ENCODE measurements at regions not wholly inside any gene's neighbourhood (a gene's known extent, or its start where the extent isn't known, plus 50 kb on each side); places are given as distances from the start of the nearest gene placed in this dataset.
A peak's percentile ranks its signal among the peaks of the same experiment; 100 is the strongest.

DNA sequence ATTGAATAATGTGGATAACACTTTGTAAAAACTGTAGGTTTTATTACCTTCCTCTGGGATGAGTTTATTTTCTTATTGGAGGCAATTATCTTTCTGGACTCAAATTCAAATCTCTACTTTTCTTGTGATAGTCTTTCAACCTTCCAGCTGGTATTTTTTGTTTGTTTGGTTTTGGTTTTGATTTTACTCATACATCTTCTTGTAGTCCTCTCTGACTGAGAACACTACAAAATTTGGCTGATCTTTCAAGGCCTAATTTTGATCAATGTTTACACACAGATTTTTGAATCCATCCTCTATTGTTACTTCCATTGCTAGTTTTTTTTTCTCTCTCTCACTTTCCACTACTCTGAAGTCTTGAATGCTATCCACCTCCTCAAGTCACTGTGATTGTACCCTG lies 303.8 kb upstream of the NECTIN3 start:
- DNase-seq (ENCODE audit: extremely low read depth in 1 of 2, low read depth in 1 of 2): no peak

DNA sequence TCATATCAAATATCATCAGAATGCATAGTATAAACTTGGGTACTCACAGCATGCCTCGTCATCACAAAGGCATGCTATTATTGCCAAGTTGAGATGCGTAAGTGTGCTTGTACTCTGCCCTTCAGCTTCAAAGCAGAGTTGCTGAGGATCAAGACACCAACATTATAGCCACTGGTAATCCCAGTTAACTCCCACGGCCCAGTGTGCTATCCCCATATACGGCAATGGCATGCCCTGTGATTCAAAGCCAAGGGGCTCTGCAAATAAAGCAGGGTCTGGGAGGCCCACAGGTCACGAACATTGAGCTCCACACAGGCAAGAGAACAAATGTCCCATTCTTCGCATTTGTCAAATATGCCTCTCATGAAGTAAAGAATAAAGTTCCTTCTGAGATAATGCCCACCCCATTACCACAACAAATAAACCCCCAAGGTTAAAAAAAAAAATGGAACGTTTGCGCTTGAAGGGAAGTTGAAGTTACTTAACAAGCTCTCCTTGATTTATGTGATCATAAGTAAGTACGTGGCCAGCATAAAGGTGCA lies 298.1 kb upstream of the NECTIN3 start:
- DNase-seq (ENCODE audit: extremely low read depth in 1 of 2, low read depth in 1 of 2): no peak

DNA sequence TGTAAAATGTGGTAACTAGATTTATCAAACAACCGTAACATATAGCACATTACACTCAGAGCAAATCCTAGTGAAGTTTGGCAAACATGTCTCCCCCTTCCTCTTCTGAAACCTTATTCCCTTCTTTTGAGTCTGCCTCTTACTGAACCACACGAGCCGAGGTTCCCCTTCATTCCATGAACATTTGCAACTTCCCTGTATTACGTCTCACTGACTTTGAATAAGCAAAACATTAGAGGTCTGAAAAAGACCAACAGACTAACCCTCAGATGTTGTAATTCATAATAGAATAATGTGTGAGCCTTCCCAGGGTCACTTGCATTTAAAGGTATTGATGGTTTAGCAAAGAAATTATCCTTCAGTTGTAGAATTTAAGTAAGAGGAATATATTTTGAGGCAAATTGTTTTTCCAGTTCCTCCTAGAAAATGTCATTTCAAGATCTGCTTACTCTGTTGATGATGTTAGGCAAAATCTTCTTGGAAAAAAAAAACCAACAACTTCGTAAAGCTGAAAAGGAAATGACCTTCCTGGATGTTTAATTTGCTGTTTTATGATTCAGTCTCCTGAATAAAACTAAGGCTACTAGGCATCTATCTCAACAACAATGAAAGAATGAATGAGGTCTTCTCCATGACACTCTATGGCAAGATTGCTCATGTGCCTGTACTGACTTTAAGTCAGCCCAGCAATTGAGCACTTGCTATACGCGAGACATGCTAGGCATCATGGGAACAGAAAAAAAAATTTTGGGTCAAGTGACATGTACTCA lies 296.9 kb upstream of the NECTIN3 start:
- DNase-seq (ENCODE audit: extremely low read depth in 1 of 2, low read depth in 1 of 2): no peak

DNA sequence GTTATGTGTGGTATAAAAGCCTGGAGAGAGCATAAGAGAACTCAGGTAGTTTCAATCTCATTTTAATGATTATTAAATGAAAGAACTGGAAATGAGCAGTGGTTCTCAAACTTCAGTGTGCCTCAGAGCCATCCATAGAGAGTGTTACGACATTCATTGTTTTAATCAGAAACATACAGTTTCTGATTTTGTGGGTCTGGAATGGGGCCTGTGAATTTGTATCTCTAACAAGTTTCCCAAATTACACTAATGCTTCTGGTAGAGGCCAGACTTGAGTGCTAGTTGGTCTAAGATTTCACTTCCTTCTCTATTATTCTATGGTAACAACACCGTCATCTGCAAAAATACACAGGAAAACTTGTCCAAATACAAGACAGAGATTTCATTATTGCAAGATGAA lies 292.0 kb upstream of the NECTIN3 start:
- no peak for DNase-seq (ENCODE audit: extremely low read depth in 1 of 2, low read depth in 1 of 2)

DNA sequence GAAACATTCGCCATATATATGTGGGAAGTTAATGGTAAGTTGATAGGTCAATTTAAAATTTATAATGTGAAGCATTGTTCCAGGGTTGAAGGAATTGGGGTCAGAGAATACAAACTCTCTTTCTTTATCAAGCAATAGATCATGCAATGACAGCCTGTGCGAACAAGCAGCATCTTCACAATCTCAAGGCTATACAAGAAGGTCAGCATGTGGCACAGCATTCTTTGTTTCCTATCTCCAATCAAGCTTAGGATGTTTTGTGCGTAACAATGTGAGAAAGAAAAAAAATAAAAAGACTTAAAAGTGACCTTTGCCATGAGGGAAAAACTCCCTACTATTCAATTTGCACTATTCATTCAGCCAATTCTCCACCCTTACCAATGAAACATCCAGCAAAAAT lies 288.1 kb upstream of the NECTIN3 start:
- no peak for DNase-seq (ENCODE audit: extremely low read depth in 1 of 2, low read depth in 1 of 2)

DNA sequence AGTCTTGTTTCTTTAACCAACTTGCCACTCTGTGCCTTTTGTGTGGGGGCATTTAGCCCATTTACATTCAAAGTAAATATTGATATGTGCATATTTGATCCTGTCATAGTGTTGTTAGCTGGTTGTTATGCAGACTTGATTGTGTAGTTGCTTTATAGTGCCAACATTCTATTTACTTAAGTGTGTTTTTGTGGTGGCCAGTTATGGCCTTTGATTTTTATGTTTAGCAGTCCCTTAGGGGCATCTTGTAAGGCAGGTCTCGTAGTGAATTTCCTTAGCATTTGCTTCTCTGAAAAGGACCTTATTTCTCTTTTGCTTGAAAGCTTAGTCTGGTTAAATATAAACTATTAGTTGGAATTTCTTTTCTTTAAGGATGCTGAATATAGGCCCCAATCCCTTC lies 282.8 kb upstream of the NECTIN3 start:
- DNase-seq (ENCODE audit: extremely low read depth in 1 of 2, low read depth in 1 of 2): no peak

DNA sequence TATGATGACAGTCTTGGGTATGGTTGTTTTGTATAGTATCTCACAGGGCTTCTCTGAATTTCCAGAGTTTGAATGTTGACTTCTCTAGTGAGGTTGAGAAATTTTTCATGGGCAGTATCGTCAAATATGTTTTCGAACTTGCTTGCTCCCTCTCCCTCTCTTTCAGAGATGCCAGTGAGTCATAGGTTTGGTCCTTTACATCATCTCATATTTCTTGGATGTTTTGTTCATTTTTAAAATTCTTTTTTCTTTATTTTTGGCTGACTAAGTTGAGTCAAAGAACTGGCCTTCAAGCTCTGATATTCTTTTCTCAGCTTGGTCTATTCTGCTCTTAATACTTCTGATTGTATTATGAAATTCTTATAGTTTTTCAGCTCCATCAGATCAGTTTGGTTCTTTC lies 282.3 kb upstream of the NECTIN3 start:
- no peak for DNase-seq (ENCODE audit: extremely low read depth in 1 of 2, low read depth in 1 of 2)

DNA sequence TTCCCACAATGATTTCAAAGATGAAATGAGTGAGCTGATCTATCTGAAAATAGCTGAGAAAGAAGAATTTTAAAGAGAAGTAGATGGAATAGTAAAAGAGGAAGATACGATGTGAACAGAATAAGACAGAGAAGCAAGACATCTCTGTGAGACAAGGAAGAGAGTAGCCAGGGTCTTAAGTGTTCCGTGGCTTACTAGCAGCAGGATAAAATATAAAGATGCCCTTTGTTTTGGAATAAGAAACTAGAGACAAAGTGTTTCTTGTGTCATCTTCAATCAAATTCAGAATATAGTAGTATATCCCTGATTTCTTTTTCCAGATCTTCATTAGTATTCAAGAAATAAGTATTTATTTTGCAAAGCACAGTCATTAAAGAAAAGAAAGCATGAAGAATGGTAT lies 281.0 kb upstream of the NECTIN3 start:
- no peak for DNase-seq (ENCODE audit: extremely low read depth in 1 of 2, low read depth in 1 of 2)

DNA sequence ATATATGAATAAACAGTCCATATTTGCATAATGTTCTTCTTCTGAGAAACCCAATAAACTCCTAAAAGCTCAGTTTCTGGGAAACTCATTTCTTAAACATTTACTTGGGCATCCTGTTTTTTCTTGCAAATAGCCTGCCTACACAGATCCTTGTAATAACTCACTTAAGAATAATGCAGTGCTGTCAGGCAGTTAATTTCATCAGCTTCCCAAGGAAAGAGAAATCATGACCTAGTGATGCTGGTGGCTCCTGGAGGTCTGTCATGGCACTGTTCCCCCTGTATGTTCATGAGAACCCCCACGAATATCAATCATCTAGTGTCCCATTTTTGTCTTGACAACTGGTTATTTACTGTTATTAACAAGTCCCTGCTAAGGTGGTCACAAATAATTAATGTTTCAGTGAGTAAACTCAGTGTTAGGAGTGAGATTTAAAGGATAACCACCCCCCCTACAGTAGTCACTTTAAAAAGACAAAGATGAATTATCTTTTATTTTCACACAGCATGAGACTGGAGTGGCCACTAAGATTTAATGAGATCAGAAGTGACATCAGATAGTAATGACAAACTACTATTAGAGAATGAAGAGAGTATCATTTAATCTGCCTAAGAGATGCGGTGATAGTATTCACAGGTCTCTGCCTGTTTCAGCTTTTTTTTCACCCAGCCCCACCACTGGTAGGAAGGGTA lies 279.5 kb upstream of the NECTIN3 start:
- no peak for DNase-seq (ENCODE audit: extremely low read depth in 1 of 2, low read depth in 1 of 2)

DNA sequence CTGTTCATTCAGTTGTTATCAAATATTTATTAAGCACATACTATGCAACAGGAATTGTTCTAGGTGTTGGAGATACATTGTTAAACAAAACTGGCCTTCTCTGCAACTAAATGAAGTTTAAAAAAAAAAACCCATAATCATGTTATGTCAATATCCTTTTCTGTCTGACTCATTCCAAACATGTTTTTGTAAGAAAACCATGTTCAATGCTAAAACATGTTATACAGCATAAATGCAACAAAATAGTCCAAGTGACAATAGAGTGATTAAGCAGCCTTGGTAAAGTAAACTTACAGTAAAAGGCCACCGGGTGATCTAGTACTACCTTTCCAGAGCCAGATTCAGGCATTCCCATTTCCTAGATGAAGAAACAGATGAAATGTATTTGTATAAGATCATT lies 278.0 kb upstream of the NECTIN3 start:
- DNase-seq (ENCODE audit: extremely low read depth in 1 of 2, low read depth in 1 of 2): no peak

DNA sequence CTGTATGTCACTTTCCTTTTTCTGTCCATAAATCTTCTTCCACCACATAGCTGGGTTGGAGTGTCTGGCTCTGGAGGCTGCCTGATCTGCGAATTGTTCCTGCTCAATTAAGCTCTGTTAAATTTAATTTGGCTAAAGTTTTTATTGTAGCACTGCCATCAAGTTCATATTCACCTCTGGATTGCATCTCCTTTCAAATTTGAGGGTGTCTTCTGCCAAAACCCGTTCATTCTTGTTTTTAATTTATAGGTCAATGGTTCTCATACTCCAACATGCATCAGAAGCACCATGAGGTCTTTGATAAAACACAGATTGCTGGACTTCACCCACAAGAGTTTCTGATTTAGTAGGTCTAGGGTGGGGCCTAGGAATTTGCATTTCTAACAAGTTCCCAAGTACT lies 276.5 kb upstream of the NECTIN3 start:
- DNase-seq (ENCODE audit: extremely low read depth in 1 of 2, low read depth in 1 of 2): no peak

DNA sequence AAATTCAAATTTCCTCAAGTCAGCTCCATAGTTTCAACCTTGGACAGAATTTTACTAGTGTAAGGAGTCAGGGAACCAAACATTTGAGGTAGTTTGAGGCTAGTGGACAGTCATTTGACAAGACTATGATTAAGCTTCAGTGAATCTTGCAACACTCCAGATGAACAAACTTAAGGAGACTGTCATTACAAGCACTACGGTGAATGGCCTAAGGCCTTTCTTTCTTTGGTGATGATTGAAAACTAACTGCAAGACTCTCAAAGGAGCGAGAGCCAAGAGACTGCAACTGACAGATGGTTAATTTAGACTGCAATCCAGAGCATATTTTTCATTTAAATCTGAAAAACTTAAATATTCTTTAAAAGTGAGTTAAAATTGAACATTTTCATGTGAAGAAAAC lies 272.3 kb upstream of the NECTIN3 start:
- DNase-seq (ENCODE audit: extremely low read depth in 1 of 2, low read depth in 1 of 2): no peak

DNA sequence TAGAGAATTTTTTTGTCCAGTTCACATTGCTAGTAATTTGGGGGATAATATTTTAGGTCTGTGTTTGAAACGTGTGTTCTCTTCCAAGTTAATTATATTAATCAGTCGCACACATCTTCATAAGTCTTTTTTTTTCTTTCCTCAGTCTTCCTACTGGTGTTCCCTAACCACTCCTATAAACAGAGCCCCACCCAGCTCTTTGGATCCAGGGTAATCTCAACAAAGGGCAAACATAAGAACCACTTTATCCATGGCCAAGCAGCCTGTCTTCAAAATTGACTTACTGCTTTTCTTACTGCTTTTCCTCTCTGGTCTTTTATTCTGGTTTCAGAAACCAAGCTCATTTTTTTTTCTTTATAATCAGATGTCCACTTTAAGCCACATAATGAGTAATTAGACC lies 266.8 kb upstream of the NECTIN3 start:
- DNase-seq (ENCODE audit: extremely low read depth in 1 of 2, low read depth in 1 of 2): no peak

DNA sequence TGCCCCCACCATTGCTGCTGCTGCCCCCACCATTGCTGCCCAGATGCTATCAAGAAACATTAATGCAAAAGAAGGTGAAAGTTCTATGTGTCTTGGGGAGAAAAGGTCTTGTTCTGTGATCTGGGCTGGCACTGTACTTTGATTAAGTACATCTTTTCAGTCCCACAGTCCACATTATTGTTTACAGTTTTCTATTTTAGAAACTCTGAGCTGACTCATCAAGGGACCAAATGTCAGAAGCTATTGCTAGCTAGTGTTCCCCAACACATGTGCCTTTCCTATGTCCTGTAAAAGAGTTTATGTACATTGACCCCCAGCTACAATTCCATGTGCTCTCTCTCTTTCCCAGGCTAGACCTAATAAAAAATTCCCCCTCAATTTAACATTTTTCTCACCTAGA lies 264.7 kb upstream of the NECTIN3 start:
- no peak for DNase-seq (ENCODE audit: extremely low read depth in 1 of 2, low read depth in 1 of 2)

DNA sequence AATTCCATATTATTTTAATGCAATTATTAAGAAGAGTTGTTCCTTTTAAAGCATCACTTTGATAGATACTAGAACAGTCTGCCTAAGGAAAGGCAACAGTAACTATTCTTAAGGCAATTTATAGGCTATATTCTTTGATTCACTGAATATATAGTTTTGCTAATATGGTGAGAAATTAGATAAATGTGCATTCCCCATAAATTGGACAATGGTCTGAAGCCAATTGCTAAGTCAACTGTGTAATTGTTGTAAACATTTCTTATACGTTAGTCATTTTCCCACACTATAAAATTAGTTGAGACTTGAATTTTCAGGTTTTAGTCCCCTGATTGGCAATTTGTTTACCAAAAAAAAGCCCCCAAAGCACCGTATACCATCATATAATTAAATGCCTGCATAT lies 263.0 kb upstream of the NECTIN3 start:
- DNase-seq (ENCODE audit: extremely low read depth in 1 of 2, low read depth in 1 of 2): no peak

DNA sequence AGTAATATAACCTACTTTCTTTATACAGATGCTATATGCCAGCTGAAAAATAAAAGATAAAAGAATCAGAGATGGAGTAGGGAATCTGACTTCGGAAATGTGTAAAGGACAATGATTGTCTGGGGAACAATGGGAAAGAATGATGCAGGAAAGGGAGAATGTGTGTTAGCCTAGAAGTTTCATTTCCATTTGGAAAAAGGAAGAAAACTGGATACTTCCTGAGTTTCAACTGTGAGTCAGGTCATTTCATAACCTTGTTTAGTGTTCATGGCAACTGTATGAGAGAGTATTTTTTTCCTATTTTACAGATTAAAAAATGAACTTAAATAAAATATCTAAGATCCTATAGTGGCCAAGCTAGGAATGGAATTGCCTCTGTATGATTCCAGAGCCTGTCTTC lies 261.3 kb upstream of the NECTIN3 start:
- no peak for DNase-seq (ENCODE audit: extremely low read depth in 1 of 2, low read depth in 1 of 2)

DNA sequence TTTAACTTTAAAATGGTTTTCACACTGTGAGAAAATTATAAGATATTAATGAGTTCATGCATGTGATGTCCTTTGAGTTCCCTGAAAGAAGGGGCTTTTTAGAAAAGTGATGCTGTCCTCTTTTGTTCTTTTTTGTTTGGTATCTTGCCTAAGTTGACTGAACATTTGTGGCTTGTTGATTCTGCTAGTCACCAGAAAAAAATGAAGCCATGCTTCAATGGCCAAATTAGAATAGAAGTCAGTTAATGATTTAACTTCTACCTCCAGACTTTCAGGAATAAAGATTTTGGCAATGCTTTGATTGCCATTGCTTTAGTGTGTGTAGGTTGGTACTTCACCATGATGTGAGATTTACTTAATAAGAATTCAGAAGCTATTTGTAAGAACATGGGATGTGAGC lies 260.6 kb upstream of the NECTIN3 start:
- no peak for DNase-seq (ENCODE audit: extremely low read depth in 1 of 2, low read depth in 1 of 2)

DNA sequence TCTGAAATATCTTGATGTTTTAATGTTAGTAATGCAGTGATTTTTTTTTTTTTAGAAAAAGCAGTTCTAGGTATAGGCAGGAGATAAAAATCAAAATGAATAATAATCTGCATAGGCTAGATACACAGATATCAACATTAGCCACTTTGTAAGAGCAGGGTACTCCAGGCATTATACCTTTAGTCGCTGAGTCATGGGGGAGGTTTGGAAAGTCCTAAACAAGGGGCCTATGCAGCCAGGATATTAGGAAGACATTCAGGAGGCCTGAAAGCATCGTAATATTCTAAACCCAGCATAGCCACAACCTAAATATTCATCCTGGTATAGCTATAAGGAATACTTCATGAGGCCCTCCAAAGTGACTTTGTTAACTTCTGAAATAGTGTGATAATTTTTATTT lies 258.1 kb upstream of the NECTIN3 start:
- DNase-seq (ENCODE audit: extremely low read depth in 1 of 2, low read depth in 1 of 2): no peak

DNA sequence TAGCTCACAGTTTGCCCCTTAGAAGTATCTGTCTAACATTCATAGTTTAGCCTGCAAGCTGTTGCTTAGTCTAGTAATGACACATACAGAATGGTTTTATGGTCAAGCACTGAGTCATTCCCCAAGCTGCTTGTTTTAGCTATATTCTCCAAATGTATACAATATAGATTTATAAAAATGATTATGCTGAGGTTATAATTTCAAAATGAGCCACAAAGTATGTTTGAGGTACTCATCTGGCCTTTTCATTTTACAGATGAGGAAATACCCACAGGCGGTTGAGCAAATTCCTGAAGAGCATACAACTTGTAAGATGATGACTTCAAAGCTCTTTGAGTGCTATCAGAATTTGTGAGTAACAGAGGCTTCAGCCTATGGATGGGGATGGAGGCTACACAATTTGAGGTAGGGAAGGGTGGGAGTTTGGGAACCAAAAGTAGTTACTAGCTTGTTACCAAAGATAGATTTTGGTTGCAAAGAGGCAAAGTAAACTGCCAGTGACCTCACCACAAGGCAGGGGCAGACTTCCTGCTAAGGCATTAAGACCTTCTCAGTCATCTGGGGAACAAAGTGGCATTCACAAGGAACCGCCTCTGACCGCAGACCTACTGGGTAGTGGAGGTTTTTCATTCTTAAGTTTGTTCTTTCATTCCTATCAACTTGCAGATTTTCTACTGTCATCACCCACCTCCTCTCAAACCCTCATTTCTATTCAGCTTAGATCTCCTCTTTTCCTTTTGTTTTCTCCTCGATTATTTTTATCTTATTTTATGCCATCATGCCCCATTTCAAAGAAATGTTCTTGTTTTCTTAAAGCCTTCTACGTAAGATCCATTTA lies 257.2 kb upstream of the NECTIN3 start:
- DNase-seq (ENCODE audit: extremely low read depth in 1 of 2, low read depth in 1 of 2): peak; percentile 31 to 61

DNA sequence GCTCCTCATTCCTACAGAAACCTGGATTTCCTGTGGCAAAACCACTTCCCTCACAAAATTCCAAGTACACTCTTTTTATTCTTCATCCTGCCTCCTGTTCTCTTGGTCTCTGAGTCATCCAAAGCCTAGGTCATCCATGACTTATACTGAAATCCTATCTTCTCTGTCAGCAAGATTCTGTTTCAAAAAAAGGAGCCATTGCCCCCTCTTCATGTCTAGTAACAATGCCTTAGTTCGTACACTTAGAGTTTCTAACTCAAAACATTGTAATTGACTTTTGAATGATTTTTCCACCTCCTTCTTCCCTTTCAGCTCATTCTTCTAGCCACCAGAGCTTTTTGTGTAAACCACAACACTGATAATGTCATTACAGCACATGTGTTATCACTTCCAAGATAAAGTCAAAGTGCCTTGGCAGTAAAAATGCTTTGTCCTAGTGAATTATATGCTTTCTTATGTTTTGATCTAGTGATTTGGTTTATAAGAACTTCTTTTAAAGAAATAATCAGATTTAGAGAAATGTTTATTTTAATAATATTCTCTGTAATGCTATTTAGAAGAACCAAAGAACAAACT lies 256.5 kb upstream of the NECTIN3 start:
- DNase-seq (ENCODE audit: extremely low read depth in 1 of 2, low read depth in 1 of 2): no peak

DNA sequence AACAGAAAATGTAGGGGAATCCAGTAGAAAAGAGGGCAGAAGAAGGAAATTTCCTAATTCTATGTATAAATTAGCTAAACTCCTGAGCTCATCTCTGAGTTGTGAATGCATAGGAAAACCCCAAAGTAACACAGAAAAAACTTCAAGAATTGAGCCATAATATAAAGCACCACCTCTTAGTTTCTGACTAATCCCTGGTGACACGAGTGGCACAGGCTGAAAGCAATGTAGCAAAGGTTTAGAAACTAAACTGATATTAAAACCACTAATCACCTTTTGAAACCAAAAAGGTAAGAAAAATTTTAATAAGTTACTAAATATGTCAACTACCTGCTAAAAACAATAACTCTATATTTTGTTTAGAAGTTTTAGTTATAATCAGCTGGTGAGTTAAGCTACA lies 255.6 kb upstream of the NECTIN3 start:
- no peak for DNase-seq (ENCODE audit: extremely low read depth in 1 of 2, low read depth in 1 of 2)

Data from stimulated activated CD8-positive, alpha-beta memory T cell treated with anti-CD3 and anti-CD28 coated beads, Interleukin-7, amount 100 ng/mL, for 48 hours (primary cell).